Tibial nerve (tissue), 4 donors: ENCODE measurements at regions not wholly inside any gene's neighbourhood (a gene's known extent, or its start where the extent isn't known, plus 50 kb on each side); places are given as distances from the start of the nearest gene placed in this dataset.

Experiments
- DNase-seq, 2 donors: peaks; one replicate each; pipeline ENCODE4 v3.0.0-alpha.2; 2019; ENCODE audit warnings: low spot score in 2 of 2
- H3K27ac ChIP-seq, 4 donors: fragments of 200-600 bp; sonication (generic) in 3 of 4; one replicate each; pipeline ENCODE4 v1.5.1; 2017 to 2019; ENCODE audit warnings: mild to moderate bottlenecking in 1 of 4
- H3K27me3 ChIP-seq, 2 donors: fragments of 200-600 bp; sonication (generic) in 1 of 2; one replicate each; pipeline versions ENCODE4 v1.5.1 to v1.6.0; 2017 to 2019
- H3K36me3 ChIP-seq, 3 donors: fragments of 200-600 bp; sonication (generic); one replicate each; pipeline ENCODE4 v1.5.1; 2018 to 2019
- H3K4me1 ChIP-seq, 4 donors: fragments of 200-600 bp; sonication (generic) in 3 of 4; one replicate each; pipeline ENCODE4 v1.5.1; 2017 to 2019
- H3K4me3 ChIP-seq, 4 donors: fragments of 200-600 bp; sonication (generic) in 3 of 4; one replicate each; pipeline ENCODE4 v1.5.1; 2017 to 2019; ENCODE audit warnings: mild to moderate bottlenecking in 1 of 4, moderate library complexity in 1 of 4
- H3K9me3 ChIP-seq, 4 donors: fragments of 200-600 bp; sonication (generic) in 3 of 4; one replicate each; pipeline ENCODE4 v1.5.1; 2017 to 2019
- EP300 ChIP-seq, 2 donors: sonication (generic); formaldehyde crosslinking; IDR thresholded peaks; one replicate each; pipeline ENCODE4 v1.6.1; 2017; ENCODE audit warnings: antibody characterized with exemption in 2 of 2, mild to moderate bottlenecking in 1 of 2
- POLR2A ChIP-seq, 2 donors: fragments of 450-650 bp; IDR thresholded peaks; one replicate each; pipeline ENCODE4 v1.6.1; 2017; ENCODE audit warnings: antibody characterized with exemption in 2 of 2, mild to moderate bottlenecking in 2 of 2, moderate library complexity in 2 of 2
- WGBS, 2 donors: methylation state at CpG; one replicate each; pipeline ENCODE4 v1.1.5; 2018; 5-methylcytosine and 5-hydroxymethylcytosine counted together
- TF ChIP-seq, protein P1 (sequence below), 5 experiments: fragments of 200-600 bp in 3 of 5; fragments of 450-650 bp in 2 of 5; sonication (generic) in 3 of 5; IDR thresholded peaks; one replicate each; pipeline ENCODE4 v1.5.1; 2016 to 2019; ENCODE audit warnings: antibody characterized with exemption in 5 of 5, mild to moderate bottlenecking in 3 of 5, moderate library complexity in 2 of 5

DNA sequence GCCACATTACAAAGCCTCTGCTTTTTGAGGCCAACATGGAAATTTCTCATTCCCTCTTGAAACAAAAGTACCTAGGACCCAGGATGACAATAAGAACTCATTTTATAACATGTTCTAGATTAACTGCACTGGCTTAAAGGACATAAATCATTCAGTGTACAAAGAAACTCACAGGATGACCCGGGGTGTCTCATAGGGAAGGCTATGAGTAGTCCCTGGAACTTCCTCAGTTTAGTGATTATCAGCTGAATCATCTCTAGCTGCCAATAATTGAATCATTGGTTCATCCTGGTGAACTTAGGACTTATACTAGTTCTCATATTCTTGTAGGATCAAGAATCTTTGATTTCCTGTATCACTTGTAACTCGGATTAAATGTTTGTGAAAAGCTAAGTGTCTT, 95.8 kb upstream of the WDR1 start:
- no peak for DNase-seq
- no peak overlapping the region for H3K27ac ChIP-seq
- H3K4me3 ChIP-seq: no peak overlapping the region
- TF ChIP-seq EP300 (IDR thresholded peaks at IDR 0.05): no peak
- no peak for TF ChIP-seq POLR2A (IDR thresholded peaks at IDR 0.05)
- TF ChIP-seq, protein P1, sequence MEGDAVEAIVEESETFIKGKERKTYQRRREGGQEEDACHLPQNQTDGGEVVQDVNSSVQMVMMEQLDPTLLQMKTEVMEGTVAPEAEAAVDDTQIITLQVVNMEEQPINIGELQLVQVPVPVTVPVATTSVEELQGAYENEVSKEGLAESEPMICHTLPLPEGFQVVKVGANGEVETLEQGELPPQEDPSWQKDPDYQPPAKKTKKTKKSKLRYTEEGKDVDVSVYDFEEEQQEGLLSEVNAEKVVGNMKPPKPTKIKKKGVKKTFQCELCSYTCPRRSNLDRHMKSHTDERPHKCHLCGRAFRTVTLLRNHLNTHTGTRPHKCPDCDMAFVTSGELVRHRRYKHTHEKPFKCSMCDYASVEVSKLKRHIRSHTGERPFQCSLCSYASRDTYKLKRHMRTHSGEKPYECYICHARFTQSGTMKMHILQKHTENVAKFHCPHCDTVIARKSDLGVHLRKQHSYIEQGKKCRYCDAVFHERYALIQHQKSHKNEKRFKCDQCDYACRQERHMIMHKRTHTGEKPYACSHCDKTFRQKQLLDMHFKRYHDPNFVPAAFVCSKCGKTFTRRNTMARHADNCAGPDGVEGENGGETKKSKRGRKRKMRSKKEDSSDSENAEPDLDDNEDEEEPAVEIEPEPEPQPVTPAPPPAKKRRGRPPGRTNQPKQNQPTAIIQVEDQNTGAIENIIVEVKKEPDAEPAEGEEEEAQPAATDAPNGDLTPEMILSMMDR (IDR thresholded peaks at IDR 0.05): no peak
- no peaks in the 10 kb centered on the region for H3K27me3 ChIP-seq
- H3K36me3 ChIP-seq: no peaks in the 10 kb centered on the region
- no peaks in the 10 kb centered on the region for H3K4me1 ChIP-seq
- WGBS, 2 donors: 74 to 86% methylated on average over 2 of the region's 2 CpGs
- H3K9me3 ChIP-seq: no peaks in the 10 kb centered on the region

- no peaks in the 10 kb centered on the region for H3K27me3 ChIP-seq
- DNase-seq: no peak
- H3K27ac ChIP-seq: no peak overlapping the region
- no peak overlapping the region for H3K4me3 ChIP-seq
- no peaks in the 10 kb centered on the region for H3K9me3 ChIP-seq
- TF ChIP-seq POLR2A (IDR thresholded peaks at IDR 0.05) (no peak), EP300 (IDR thresholded peaks at IDR 0.05) (no peak)
- TF ChIP-seq, protein P1 (IDR thresholded peaks at IDR 0.05): no peak
- WGBS, 2 donors: 66 to 76% methylated on average over 4 of the region's 4 CpGs
- no peaks in the 10 kb centered on the region for H3K36me3 ChIP-seq
- H3K4me1 ChIP-seq: no peaks in the 10 kb centered on the region
Observed at GRCh38 chr4:10207116-10207515, 90.5 kb upstream of the WDR1 start.

DNA sequence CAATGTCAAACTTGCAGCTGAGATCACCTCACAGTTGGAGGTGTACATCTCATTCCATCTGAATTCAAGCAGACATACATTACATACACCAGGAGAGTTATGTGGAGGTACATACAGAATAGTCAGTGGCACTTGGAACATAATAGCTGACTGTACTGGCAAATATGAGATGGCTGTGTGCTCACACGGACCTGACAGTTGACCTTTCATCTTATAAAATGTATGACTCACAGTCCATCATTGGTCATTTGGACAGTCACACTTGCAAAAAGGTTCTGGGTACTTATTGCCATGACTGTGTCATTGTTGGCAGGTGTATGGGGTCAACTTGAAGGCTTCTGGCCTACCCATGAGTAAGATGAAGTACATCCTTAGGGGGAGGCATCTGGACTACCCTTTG, 88.6 kb upstream of the WDR1 start:
- H3K27ac ChIP-seq: no peak overlapping the region
- no peaks in the 10 kb centered on the region for H3K4me1 ChIP-seq
- H3K36me3 ChIP-seq: no peaks in the 10 kb centered on the region
- TF ChIP-seq EP300 (IDR thresholded peaks at IDR 0.05): no peak
- WGBS, 2 donors: 38 to 50% methylated on average over 1 of the region's 1 CpG
- no peaks in the 10 kb centered on the region for H3K27me3 ChIP-seq
- no peak overlapping the region for H3K4me3 ChIP-seq
- no peaks in the 10 kb centered on the region for H3K9me3 ChIP-seq
- no peak for DNase-seq

DNA sequence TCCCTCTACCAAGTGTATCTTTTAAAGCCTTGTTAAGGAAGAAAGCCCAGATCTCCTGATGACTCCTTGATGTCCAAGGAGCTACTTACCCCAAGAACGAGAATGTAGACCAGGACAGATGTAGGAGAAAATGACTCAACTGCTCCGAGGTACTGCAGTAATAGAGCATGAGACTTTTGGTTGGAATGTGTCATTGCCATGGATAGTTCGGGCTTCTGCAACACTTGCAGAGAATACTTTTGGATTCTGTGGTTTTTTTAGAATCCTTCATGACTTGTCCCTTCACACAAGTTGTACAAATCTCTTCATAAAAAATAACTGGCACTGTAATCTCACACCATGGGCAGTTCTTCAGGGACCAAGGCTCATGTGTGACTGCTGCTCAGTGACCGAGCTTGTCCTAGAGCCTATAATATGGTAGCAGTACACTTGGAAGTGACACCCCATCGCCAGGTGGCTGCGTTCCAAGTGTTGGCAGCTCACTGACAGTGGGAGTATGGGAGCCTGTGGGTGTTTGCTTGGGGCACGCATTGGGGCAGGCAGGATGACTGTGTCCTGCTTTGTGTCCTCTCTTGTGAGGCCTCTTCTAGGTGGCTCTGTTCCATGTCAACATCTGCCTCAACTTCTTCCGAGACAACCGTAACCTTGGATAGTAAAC, 87.9 kb upstream of the WDR1 start:
- Histone ChIP-seq H3K27ac (no peak overlapping the region), H3K27me3 (no peaks in the 10 kb centered on the region), H3K9me3 (no peaks in the 10 kb centered on the region), H3K4me1 (no peaks in the 10 kb centered on the region), H3K36me3 (no peaks in the 10 kb centered on the region), H3K4me3 (no peak overlapping the region)
- DNase-seq: no peak
- 88 to 92% methylated on average over 9 of the region's 9 CpGs for WGBS, 2 donors
- TF ChIP-seq, protein P1 (IDR thresholded peaks at IDR 0.05): no peak
- TF ChIP-seq EP300 (IDR thresholded peaks at IDR 0.05) (no peak), POLR2A (IDR thresholded peaks at IDR 0.05) (no peak)

GRCh38 chr4:10203851-10204250, 87.3 kb upstream of the WDR1 start:
- TF ChIP-seq POLR2A (IDR thresholded peaks at IDR 0.05) (no peak), EP300 (IDR thresholded peaks at IDR 0.05) (no peak)
- TF ChIP-seq, protein P1 (IDR thresholded peaks at IDR 0.05): no peak
- DNase-seq: no peak
- H3K36me3 ChIP-seq: no peaks in the 10 kb centered on the region
- H3K4me1 ChIP-seq: no peaks in the 10 kb centered on the region
- H3K4me3 ChIP-seq: no peak overlapping the region
- H3K9me3 ChIP-seq: no peaks in the 10 kb centered on the region
- 68 to 82% methylated on average over 3 of the region's 3 CpGs for WGBS, 2 donors
- H3K27me3 ChIP-seq: no peaks in the 10 kb centered on the region
- H3K27ac ChIP-seq: no peak overlapping the region
